Stimulated activated CD4-positive, alpha-beta T cell treated with anti-CD3 and anti-CD28 coated beads, Interleukin-4, amount 100 ng/mL, for 4 hours (primary cell): ENCODE measurements at regions not wholly inside any gene's neighbourhood (a gene's known extent, or its start where the extent isn't known, plus 50 kb on each side); places are given as distances from the start of the nearest gene placed in this dataset.
"Not testable (repeated sequence)": the region's sequence is repeated elsewhere in the genome, so short reads cannot be mapped to it uniquely, and the experiment has no call there.

ENCODE experiments used
- DNase-seq, 2 experiments: peaks; one replicate each; pipeline ENCODE4 v3.0.0-alpha.2; 2020

GRCh38 chr2:62410015-62410453, 96.0 kb downstream of the TMEM17 start:
- no peak for DNase-seq

GRCh38 chr2:62409442-62409841, 96.6 kb downstream of the TMEM17 start:
- DNase-seq: no peak

GRCh38 chr2:62408241-62408677, 97.7 kb downstream of the TMEM17 start:
- DNase-seq: no peak

GRCh38 chr2:62407838-62408237, 98.2 kb downstream of the TMEM17 start:
- DNase-seq: no peak

- DNase-seq: no peak
Measured at GRCh38 chr2:62407401-62407800, 98.6 kb downstream of the TMEM17 start.

GRCh38 chr2:62406573-62407043, 99.4 kb downstream of the TMEM17 start:
- DNase-seq: no peak

GRCh38 chr2:62404913-62405312, 101.1 kb downstream of the TMEM17 start:
- DNase-seq: no peak

- no peak for DNase-seq
Measured at GRCh38 chr2:62402156-62402555, 103.8 kb downstream of the TMEM17 start.

GRCh38 chr2:62398356-62398755, 107.6 kb downstream of the TMEM17 start:
- no peak for DNase-seq

- DNase-seq: no peak
Measured at GRCh38 chr2:62396880-62397279, 109.1 kb downstream of the TMEM17 start.

- DNase-seq: no peak
Measured at GRCh38 chr2:62393293-62393692, 112.7 kb downstream of the TMEM17 start.

- DNase-seq: no peak
Measured at GRCh38 chr2:62391696-62392095, 114.3 kb downstream of the TMEM17 start.

- DNase-seq: not testable (repeated sequence)
Measured at GRCh38 chr2:62386378-62386777, 119.6 kb downstream of the TMEM17 start.

- no peak for DNase-seq
Measured at GRCh38 chr2:62383846-62384245, 122.1 kb downstream of the TMEM17 start.

- DNase-seq: no peak
Measured at GRCh38 chr2:62382757-62383156, 123.2 kb downstream of the TMEM17 start.

- no peak for DNase-seq
Measured at GRCh38 chr2:62382122-62382521, 123.9 kb downstream of the TMEM17 start.

- no peak for DNase-seq
Measured at GRCh38 chr2:62381656-62382055, 124.3 kb downstream of the TMEM17 start.

GRCh38 chr2:62379566-62379965, 126.4 kb downstream of the TMEM17 start:
- DNase-seq: no peak

- DNase-seq: no peak
Measured at GRCh38 chr2:62375113-62375420, 130.9 kb downstream of the TMEM17 start.

- no peak for DNase-seq
Measured at GRCh38 chr2:62374301-62375112, 131.5 kb downstream of the TMEM17 start.

- DNase-seq: no peak
Measured at GRCh38 chr2:62372824-62373223, 133.2 kb downstream of the TMEM17 start.

GRCh38 chr2:62370321-62371250, 135.4 kb downstream of the TMEM17 start:
- no peak for DNase-seq

- DNase-seq: no peak
Measured at GRCh38 chr2:62369541-62370202, 136.3 kb downstream of the TMEM17 start.
